Progenitor cell of endocrine pancreas (in vitro differentiated cells): ENCODE measurements at regions not wholly inside any gene's neighbourhood (a gene's known extent, or its start where the extent isn't known, plus 50 kb on each side); places are given as distances from the start of the nearest gene placed in this dataset.
A peak's percentile ranks its signal among the peaks of the same experiment; 100 is the strongest.

Source experiments
- DNase-seq: peaks from one replicate; pipeline ENCODE4 v3.0.0; 2021; ENCODE audit warnings: low spot score; ENCODE audit not compliant: unreplicated experiment
- H3K27ac Mint-ChIP-seq: 2 replicates; pipeline ENCODE4 v1.8.0; 2021; ENCODE audit warnings: mild to moderate bottlenecking, moderate library complexity, mixed read lengths
- H3K27me3 Mint-ChIP-seq: 2 replicates; pipeline ENCODE4 v1.8.0; 2021; ENCODE audit warnings: mixed read lengths
- H3K36me3 Mint-ChIP-seq: 2 replicates; pipeline ENCODE4 v1.8.0; 2022; ENCODE audit warnings: mixed read lengths; ENCODE audit not compliant: insufficient read depth
- H3K4me1 Mint-ChIP-seq: 2 replicates; pipeline ENCODE4 v1.8.0; 2021; ENCODE audit warnings: low read depth, mixed read lengths
- H3K4me3 Mint-ChIP-seq: 2 replicates; pipeline ENCODE4 v1.8.0; 2021; ENCODE audit warnings: low read depth, mild to moderate bottlenecking, moderate library complexity, mixed read lengths
- H3K9me3 Mint-ChIP-seq: 2 replicates; pipeline ENCODE4 v1.8.0; 2021; ENCODE audit warnings: low read depth, mixed read lengths
- TF ChIP-seq, protein P1 (sequence below): fragments of 200-600 bp; sonication (generic); IDR thresholded peaks from one replicate; pipeline ENCODE4 v1.5.0; 2021; ENCODE audit warnings: antibody characterized with exemption, mild to moderate bottlenecking; ENCODE audit not compliant: unreplicated experiment

DNA sequence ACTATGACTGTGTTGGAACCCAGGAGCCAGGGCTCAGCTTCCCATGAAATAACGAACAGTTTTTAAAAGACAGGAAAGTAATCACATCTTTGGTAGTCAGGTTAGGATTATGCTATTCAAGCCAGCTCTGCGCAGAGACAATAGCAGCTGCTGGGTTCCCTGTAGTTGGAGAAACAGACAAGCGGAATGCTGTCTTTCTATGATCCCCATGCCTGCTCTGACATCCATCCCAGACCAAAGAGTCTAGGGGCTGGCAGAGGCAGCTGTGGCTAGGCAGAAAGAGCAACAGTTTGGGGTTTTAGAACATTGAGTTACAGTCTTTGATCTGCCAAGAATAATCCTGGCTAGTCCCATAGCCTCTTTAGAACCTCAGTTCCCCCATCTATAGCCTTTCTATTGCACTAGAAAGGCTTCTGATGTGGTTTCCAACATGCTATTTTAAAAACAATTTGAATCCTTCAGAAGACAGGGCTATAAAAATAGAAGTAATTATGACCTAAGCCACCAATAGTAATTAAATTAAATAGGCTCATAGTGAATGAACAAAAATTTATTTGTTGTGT lies 146.8 kb downstream of the MTX2 start:
- no peak for DNase-seq

GRCh38 chr2:176418768-176419167 lies 149.5 kb downstream of the MTX2 start:
- H3K4me3 Mint-ChIP-seq: no peak overlapping the region
- H3K9me3 Mint-ChIP-seq: no peaks in the 10 kb centered on the region
- TF ChIP-seq, protein P1, sequence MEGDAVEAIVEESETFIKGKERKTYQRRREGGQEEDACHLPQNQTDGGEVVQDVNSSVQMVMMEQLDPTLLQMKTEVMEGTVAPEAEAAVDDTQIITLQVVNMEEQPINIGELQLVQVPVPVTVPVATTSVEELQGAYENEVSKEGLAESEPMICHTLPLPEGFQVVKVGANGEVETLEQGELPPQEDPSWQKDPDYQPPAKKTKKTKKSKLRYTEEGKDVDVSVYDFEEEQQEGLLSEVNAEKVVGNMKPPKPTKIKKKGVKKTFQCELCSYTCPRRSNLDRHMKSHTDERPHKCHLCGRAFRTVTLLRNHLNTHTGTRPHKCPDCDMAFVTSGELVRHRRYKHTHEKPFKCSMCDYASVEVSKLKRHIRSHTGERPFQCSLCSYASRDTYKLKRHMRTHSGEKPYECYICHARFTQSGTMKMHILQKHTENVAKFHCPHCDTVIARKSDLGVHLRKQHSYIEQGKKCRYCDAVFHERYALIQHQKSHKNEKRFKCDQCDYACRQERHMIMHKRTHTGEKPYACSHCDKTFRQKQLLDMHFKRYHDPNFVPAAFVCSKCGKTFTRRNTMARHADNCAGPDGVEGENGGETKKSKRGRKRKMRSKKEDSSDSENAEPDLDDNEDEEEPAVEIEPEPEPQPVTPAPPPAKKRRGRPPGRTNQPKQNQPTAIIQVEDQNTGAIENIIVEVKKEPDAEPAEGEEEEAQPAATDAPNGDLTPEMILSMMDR: no peak
- H3K36me3 Mint-ChIP-seq: no peaks in the 10 kb centered on the region
- H3K4me1 Mint-ChIP-seq: peaks cover 15% of the 10 kb centered on the region
- H3K27me3 Mint-ChIP-seq: peaks cover 2% of the 10 kb centered on the region
- no peak overlapping the region for H3K27ac Mint-ChIP-seq
- DNase-seq: no peak

More for the DNA sequence above, 146.8 kb downstream of the MTX2 start:
- Mint-ChIP-seq H3K36me3 (no peaks in the 10 kb centered on the region), H3K4me3 (no peak overlapping the region), H3K4me1 (peaks cover 10% of the 10 kb centered on the region), H3K27me3 (peaks cover 2% of the 10 kb centered on the region), H3K9me3 (no peaks in the 10 kb centered on the region), H3K27ac (no peak overlapping the region)
- TF ChIP-seq, protein P1: no peak

DNA sequence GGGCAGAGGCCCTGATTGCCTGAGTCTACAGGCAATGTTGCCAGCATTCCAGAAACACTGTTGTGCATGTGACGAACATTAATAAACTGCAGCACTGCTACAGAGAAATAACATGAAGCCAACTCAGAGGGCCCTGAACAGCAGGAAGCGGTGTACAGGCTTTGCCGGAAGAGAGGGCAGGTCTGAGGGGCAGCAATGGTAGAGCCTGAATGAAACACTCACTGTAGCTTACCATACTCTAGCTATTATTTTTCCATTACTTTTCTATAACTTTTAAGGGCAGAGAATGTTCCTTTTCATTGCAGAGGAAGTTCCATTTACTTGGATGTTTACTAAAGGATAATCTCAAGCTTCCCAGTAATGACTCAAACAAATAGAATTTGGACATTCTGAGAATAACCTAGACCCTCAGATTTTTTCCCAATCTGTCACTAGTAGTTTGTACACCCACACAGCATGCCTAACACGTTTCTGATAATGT lies 150.4 kb downstream of the MTX2 start:
- Mint-ChIP-seq H3K4me3 (no peak overlapping the region), H3K4me1 (peaks cover 21% of the 10 kb centered on the region), H3K9me3 (no peaks in the 10 kb centered on the region), H3K36me3 (no peaks in the 10 kb centered on the region), H3K27me3 (peaks cover 2% of the 10 kb centered on the region), H3K27ac (no peak overlapping the region)
- TF ChIP-seq, protein P1: no peak
- DNase-seq: no peak

GRCh38 chr2:176421297-176422050 lies 152.2 kb downstream of the MTX2 start:
- no peak for DNase-seq
- TF ChIP-seq, protein P1: no peak
- H3K36me3 Mint-ChIP-seq: no peaks in the 10 kb centered on the region
- H3K27me3 Mint-ChIP-seq: no peaks in the 10 kb centered on the region
- H3K27ac Mint-ChIP-seq: no peak overlapping the region
- peaks cover 21% of the 10 kb centered on the region for H3K4me1 Mint-ChIP-seq
- H3K4me3 Mint-ChIP-seq: no peak overlapping the region
- H3K9me3 Mint-ChIP-seq: no peaks in the 10 kb centered on the region

DNA sequence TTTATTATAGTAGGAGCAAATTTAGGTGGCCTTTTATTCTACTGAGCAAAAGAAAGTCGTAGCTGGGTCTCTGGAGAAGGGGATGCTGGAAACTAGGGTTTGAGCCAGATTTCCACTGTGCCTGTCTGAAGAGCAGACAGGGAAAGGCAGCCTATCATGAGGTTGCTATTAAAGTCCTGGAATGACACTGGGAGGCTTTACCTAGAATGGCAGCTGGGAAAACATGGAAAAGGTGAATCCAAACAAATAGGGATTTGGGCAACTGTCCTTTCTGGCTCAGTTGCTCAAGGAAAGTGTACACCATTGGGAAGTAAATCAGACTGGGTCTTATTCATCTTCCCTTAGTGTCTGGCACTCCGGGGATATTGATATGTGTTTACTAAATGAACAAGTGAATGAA lies 154.6 kb downstream of the MTX2 start:
- no peak for DNase-seq
- Mint-ChIP-seq H3K27ac (peak overlapping the region; percentile 15), H3K9me3 (no peaks in the 10 kb centered on the region), H3K4me3 (no peak overlapping the region), H3K27me3 (no peaks in the 10 kb centered on the region), H3K4me1 (peaks cover 21% of the 10 kb centered on the region), H3K36me3 (no peaks in the 10 kb centered on the region)
- TF ChIP-seq, protein P1: no peak
